HepG2 (cell line): ENCODE measurements at regions not wholly inside any gene's neighbourhood (a gene's known extent, or its start where the extent isn't known, plus 50 kb on each side); places are given as distances from the start of the nearest gene placed in this dataset.

ENCODE experiments used
- BRF2 ChIP-seq: sonication (generic); formaldehyde crosslinking; IDR thresholded peaks from 2 replicates; pipeline ENCODE4 v1.8.1; 2022; ENCODE audit warnings: mild to moderate bottlenecking, missing genetic modification reagents
- CTCF ChIP-seq: sonication (generic); formaldehyde crosslinking; IDR thresholded peaks from 2 replicates; pipeline ENCODE4 v1.5.0; 2020; ENCODE audit warnings: mild to moderate bottlenecking, missing genetic modification reagents, moderate library complexity
- MLX ChIP-seq: IDR thresholded peaks from 2 replicates; pipeline ENCODE4 v1.6.1; 2016
- NCOA2 ChIP-seq: sonication (generic); formaldehyde crosslinking; IDR thresholded peaks from 2 replicates; pipeline ENCODE4 v1.8.0; 2022; ENCODE audit warnings: inconsistent platforms
- ZNF121 ChIP-seq: sonication (generic); formaldehyde crosslinking; IDR thresholded peaks from 2 replicates; pipeline ENCODE4 v1.5.0; 2020; ENCODE audit warnings: mild to moderate bottlenecking, missing genetic modification reagents
- ZNF350 ChIP-seq: sonication (generic); formaldehyde crosslinking; IDR thresholded peaks from 2 replicates; pipeline ENCODE4 v1.4.0; 2020; ENCODE audit warnings: mild to moderate bottlenecking, low read depth, missing genetic modification reagents, borderline replicate concordance

- TF ChIP-seq BRF2 (CRISPR knock-in tag) (no peak), ZNF121 (no peak), MLX (CRISPR knock-in tag) (no peak), NCOA2 (no peak), CTCF (CRISPR knock-in tag) (no peak), ZNF350 (CRISPR knock-in tag) (no peak)
Measured at GRCh38 chr11:25436326-25436725, 895.6 kb upstream of the ANO3 start.
